IPS DF 4.7 (cell line): ENCODE measurements at regions not wholly inside any gene's neighbourhood (a gene's known extent, or its start where the extent isn't known, plus 50 kb on each side); places are given as distances from the start of the nearest gene placed in this dataset.
"Not testable (repeated sequence)": the region's sequence is repeated elsewhere in the genome, so short reads cannot be mapped to it uniquely, and the experiment has no call there.

Experiments
- DNase-seq: peaks from one replicate; pipeline ENCODE4 v3.0.0-alpha.2; 2013; ENCODE audit warnings: low spot score; ENCODE audit errors: extremely low read depth

DNA sequence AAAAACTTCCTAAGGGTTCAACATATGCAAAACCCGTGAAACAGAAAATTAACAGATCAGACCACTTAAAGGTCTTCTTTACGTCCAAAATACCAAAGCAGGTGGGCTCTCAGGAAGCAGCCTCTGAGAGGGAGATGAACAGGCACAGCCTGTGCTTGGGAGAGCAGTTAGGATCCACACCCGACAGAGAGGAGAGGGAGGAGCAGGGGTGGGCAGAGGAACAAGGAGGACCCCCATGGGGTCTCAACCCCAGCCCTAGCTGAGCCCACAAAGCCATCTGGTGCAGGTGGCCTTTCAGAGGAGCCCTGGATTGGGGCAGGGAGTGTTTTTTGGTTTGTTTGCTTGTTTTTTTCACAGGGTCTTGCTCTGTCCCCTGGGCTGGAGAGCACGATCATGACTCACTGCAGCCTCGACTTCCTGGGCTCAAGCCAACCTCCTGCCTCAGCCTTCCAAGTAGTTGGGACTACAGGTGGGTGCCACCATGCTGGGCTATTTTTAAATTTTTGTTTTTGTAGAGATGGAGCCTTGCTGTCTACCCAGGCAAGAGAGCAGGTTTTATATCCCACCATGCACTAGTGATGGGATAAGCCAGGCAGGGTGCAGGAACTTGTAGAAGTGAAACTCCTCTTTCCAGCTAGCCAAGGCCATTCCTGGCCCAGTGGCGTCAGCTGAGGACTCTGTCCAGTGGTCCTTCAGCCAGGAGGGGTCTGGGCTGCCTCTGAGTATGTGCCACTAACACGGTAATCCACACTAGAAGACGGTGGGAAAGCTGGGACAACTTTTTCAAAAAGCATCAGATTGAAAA is 154.1 kb upstream of the HDAC4 start:
- no peak for DNase-seq

DNA sequence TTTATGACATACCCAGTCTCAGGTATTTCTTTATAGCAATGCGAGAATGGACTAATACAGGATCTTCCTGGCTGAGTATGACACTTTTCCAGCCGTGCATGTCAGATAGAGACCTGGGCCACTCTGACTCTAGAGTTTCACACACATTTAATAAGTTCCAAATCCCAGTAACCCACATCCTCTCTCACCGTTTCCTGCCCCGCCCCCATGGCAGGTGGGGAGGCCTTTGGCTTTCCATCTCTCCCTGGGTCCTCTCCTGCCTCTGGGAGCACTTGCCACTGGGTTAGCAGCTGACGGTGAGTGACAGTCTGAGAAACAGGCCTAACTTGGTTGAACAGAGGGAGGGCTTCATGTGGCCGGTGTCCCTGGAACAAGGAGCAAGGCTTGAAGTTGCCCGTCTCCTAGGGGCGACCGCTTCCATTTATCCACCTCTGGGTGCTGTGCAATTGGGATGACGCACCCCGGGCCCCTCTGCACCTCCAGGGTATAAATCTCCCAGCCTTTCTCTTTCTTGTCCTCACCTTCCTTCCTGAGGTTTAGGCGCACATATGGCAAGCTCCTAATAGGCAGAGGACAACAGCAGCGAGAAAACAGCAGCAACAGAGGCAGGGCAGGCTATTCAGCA is 152.7 kb upstream of the HDAC4 start:
- no peak for DNase-seq

DNA sequence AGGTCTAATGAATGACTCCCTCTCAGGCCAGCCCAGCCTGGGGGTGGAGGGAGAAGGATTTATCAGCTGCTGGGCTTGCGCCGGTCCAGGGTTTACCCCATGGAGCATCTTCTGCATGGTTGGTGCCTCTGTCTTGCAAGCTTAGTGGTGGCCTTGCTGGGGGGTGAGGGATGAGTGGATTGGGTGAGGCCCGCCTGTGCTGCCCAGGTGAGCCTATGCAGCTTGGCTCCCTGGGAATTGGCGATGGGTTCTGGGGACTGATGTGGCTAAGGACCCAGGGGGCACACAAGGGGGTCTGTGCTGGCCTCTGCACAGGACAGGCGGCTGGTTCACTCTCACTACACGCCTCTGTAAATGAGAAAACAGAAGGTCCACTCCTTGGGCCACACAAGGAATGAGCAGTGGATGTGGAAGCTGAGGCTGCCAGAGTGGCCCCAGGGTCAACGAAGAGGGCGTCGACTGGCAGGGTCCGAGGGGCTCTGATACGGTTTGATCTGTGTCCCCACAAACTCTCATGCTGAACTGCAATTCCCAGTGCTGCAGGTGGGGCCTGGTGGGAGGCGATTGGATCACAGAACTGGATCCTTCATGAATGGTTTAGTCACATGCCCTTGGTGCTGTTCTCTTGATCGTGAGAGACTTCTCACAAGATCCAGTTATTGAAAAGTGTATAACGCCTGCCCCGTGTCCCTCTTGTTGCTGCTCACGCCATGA is 151.6 kb upstream of the HDAC4 start:
- DNase-seq, result no peak

DNA sequence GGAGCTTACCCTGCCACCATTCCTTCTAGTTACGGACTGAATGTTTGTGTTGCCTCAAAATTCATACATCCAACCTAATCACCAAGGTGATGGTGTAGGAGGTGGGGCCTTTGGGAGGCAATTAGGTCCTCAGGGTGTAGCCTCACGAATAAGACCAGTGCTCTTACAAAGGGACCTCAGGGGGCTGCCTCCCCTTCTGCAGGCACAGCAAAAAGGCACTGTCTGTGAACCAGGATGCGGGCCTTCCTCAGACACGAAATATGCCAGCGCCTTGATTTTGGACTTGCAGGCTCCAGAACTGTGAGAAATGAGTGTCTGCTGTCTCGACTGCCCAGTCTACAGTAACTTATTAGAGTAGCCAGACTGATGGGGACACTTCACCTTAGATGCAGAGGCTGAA is 150.4 kb upstream of the HDAC4 start:
- DNase-seq, result no peak

DNA sequence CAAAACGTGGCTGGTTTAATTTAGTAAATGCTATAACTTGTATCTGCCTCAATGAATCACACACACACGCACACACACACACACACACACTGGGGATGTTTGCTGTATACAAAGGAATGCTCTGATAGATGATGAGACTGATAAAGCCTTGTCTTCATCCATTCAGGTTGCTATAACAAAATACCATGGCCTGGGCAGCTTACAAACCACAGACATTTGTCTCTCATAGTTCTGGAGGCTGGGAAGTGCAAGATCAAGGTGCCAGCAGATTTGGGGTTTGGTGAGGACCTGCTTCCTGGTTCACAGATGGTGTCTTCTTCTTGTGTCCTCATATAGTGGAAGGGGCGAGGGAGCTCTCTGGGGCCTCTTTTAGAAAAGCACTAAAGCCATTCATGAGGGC is 149.5 kb upstream of the HDAC4 start:
- no peak for DNase-seq

DNA sequence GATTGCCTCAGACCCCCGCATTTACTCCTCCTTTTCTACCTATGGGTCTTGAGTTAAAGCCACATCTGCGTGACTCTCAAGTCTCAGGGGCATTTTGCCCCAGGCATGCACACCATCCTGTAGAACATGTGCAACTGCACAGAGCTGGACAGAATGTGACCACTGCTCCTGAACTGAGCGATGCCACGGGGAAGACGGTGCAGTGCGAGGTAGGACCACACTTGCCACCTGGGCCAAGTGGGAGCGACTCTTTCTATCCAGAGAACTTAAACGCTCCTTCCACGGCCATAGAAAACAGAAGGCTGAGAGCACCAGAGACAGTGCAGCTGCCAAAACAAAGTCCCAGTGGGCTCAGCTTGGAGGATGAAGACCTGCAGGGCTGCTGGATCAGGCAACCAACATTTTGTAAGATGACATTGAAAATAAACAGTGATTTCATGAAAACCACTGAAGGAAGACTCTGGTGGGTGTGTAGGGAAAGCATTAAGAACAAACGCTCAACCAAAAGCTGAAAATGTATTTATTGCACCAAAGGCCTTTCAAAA is 149.0 kb upstream of the HDAC4 start:
- DNase-seq, result no peak

DNA sequence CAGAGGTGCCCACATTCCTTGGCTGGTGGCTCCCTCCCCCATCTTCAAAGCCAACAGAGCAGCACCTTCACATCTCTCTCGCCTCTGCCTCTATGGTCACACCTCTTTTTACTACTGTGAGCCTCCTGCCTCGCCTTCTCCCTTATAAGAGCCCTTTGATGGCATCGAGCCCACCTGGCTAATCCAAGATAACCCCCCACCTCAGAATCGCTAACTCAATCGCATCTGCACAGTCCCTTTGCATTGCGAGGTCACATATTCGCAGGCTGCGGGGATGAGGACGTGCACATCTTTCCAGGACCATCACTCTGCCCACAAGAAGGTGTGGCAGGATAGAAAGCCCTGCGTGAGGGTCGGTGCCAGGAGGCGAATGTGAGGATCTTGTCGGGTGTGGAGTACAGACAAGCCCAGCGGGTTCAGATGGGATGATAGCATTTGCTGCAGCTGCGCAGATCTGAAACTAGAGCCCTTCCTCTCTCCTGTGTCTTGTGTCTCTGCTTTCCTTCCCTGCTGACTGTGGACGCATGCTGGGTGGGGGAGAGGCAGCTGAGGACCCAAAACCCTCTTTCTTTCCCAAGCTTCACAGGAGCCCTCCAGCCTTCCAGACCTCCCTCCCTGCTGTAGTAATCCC is 148.3 kb upstream of the HDAC4 start:
- no peak for DNase-seq

DNA sequence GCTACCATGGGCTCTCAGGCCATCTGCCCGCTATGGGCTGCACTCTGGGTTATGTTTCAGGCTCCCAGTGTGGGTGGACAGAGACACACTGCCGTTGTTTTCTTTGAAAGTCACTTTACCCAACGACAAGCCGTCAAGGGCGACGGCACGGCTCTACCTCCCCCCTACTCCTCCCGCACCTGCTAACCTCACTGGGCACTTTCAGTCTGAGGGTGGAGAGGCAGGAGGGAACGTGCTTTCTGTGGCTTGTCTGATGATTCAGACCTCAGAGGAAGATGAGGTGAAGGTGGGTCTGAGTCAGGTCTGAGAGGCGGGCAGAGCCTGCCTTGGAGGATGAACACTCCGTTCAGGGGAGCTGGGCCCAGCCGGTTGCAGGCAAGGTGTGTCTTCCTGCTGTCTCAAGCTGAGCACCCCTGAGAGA is 147.6 kb upstream of the HDAC4 start:
- DNase-seq, result no peak

DNA sequence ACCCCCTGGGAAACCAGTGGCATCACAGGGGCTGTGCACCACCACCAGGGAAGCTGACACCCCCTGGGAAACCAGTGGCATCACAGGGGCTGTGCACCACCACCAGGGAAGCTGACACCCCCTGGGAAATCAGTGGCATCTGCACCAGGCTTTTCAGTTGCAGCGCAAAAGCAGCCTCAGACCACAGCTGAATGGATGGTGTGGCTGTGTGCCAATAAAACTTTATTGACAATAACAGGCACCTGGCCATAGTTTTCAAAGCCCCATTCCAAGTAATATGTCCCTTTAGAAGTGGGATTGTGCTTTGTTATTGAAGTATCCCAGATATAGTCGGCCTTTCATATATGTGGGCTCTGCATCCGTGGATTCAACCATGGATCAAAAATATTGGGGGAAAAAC is 146.3 kb upstream of the HDAC4 start:
- DNase-seq, result not testable (repeated sequence)

DNA sequence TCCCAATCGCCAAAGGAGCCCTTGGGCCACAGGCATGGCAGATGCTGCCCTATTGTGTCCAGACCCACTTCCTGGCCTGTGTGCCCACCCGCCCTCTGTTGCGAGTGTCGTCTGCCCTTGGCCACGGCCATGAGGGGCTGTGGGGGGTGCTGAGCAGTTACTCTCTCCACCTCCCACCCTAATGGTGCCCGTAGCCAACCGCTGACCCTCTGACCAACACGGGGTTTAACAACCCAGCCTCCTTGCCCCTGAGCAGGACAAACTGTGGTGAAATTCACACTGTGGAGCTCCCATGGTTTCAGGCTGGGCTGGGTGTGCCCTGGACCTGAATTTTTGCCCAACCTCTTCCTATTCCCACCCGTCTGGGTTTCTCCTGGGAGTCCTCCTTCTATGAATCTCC is 145.7 kb upstream of the HDAC4 start:
- no peak for DNase-seq

DNA sequence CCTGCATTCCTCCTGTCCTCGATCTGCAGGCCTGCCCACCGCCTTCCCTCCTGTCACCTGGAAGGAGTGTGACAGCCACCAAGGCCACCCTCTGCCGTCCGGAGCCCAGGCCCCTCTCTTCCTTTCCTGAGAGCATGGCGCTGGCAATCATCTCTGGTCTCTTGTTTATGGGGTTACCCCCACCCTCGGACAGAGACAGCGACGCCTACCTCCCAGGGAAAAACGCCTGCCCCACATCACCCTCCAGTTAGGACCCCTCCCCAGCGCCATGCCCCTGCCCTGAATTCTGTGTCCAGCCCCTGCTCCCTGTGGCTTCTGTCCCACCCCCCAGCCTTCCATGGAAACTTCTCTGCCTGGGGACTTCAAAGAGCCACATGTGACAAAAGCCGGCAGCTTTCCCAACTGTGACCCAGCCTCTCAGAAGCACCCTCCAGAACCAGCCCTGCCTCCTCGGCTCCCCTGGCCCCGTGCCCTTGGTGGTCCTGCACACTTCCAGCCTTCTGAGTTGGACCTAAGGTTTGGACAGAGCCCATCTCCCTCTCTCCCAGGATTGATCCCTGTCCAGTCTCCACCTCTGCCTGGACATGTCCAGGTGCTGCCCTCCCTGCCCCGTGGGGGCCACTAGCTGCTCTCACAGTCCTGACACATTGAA is 145.0 kb upstream of the HDAC4 start:
- DNase-seq, result no peak

DNA sequence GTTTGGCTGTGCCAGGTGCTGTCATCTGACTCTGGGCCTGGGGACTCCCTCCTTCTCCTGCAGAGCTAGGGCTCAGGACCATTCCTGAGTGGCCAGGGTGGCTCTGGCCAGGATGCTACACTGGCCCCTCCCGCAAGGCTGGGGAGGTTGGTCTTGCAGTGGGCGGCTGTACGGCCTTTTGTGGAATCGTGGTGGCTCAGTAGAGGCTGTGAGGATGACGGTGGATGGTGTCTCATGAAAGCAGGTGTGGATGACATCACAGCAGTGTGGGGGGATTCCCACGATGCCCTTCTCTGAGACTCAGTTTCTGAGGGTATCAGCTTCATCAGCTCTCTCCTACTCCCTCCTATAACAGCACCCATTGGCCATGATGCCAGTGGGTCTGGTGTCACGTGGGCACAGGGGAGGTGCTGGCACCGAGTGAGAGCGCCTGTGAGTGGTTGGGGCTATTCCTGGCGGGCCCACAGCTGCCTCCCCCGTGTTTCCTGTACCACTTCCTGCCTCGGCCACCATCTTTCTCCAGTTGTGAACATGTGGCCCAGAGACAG is 144.2 kb upstream of the HDAC4 start:
- no peak for DNase-seq

DNA sequence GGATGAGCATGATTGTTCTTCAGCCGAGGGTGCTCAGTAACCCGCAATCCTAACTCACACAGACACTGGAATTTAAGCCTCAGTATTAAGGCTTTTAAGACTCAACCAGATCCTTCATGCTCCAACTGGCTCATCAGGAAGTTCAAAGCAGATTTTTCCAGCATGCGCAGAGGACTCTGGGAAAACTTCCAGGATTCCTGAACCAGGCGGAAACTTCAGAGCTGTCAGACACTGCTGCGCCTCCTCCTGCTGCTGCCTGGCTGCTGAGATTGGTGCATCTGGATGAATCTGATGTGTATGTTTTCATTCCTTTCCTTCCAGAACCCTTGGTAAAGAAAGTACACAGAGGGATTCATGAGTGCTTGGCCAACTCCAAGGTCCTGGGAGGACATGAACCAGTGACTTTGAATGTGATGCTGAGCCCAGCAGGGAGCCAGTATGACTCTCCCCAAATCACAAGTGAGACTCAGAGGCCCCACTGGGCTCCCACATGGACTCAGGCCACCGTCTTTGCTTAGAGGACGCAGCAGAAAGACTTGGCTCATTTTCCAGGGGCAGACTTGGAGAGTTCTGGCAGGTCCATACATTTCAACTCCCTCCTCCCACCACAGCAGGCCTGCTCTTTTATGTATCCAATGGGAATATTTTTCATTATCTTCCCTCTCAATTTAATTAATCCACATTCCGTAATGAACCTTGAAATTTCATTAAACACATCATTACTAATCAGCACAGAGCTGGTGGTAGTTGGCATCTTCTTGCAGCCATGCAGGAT is 143.5 kb upstream of the HDAC4 start:
- no peak for DNase-seq

DNA sequence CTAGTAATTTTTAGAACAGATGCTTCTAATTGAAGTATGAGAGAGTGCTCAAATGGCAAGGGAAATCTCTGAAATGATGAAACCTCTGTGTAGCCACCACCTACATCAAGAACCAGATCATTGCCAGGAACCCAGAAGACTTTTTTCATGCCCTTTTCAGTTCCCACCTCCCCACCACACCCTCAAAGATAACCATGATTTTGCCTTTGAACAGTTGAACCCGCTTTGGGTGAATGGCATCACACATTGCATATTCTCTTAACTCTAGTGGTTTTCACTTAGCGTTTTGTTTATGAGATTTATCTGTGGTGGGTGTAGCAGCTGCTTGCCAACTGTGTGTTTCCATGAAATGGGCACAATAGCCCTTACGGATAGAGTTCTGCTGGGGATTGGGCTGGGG is 142.9 kb upstream of the HDAC4 start:
- no peak for DNase-seq

DNA sequence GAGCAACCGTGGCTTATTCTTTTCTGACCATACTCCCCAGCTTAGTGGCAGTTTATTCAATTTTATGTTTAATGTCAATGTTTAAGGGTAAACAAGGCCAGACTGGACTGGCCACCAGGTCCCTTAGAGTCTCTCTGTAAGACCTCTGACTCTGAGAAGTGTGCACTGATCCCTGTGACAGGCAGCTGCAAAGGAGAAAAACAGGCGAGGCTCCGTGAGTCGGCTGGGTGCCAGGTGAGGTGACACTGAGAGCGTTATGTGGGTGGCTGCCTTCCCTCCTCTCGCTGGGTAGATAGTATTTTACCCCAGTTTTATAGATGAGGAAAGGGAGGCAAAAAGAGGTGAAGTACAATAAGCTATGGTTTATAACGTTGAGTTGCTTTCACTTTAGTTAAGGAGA is 139.4 kb upstream of the HDAC4 start:
- no peak for DNase-seq

DNA sequence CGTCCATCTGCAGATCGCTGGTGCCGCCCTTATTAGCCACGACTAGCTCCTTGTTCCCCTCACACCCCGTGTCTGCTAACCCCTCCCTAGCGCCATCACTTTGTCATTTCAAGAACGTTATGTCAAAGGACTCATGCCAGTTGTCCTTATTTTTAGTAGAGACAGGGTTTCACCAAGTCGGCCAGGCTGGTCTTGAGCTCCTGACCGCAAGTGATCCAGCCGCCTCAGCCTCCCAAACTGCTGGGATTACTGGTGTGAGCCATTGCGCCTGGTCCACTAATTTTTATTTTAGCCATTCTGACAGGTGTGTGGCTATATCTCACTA is 138.9 kb upstream of the HDAC4 start:
- DNase-seq, result no peak

DNA sequence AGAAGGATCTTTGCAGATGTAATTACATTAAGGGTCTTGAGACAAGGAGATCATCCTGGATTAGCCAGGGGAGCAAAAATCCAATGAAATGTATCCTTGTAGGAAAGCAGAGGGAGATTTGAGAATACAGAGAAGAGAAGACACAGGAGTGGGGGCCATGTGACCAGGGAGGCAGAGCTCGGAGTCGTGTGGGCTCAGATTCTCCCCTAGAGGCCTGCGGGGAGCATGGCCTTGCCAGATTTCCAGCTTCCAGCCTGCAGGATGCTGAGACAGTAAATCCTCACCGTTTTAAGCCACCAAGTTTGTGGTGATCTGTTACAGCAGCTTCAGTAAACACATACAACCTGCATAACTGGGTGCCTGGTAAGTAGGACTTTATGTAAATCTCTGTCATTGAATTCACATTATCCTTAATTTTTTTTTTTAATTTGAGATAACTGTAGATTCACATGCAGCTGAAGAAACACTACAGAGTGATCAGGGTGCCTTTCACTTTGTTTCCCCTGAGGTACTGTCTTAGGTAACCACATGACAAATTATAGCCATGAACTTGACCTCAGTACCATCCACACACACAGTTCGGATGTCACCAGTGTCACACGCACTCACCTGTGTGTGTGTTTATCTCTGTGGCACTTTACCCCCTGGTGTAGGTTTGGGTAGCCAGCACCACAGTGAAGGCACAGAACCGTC is 138.4 kb upstream of the HDAC4 start:
- no peak for DNase-seq

DNA sequence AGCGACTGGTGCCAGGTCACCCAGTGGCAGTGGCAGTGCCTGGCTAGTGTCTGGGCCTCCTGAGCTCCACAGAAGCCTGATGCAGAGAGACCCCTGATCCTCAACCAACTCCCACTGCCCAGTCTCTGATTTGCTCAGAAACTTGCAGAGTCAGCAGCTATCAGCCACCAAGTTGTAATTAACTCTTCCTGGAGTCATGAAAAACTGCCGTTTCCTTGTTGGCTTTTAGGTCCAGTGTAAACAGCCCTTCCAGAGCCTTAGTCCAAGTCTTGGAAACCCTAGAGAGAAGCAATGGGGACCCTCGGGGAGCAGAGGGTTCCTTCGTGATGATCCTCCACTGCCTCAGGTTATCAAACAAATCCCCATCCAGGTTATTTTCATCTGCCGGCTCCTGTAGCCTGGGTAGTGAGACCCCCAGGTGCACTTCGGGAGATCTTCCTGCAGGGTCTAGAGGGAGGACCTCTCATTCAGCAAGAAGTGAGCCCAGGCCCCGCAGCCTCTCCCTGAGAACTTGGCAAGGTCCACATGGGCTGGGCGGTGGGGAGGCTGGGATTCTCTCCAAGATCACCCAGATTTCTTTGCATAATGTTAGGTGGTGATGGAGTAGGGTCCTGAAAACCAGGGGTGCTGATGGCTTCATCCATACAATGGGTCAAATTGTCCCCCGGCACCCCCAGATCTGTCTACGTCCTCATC is 137.7 kb upstream of the HDAC4 start:
- DNase-seq, result no peak
